Astrocyte (in vitro differentiated cells and primary cell): ENCODE measurements at regions not wholly inside any gene's neighbourhood (a gene's known extent, or its start where the extent isn't known, plus 50 kb on each side); places are given as distances from the start of the nearest gene placed in this dataset.

Experiments used
- DNase-seq: peaks from one replicate; pipeline ENCODE4 v3.0.0-alpha.2; 2010; ENCODE audit warnings: low read depth
- FAIRE-seq: peaks from 2 replicates; lab custom pipeline; 2011; peaks lifted over from hg19 to GRCh38; lab: Jason Lieb, UNC
- H2AFZ ChIP-seq: 2 replicates; pipeline ENCODE4 v1.6.0; 2012; ENCODE audit warnings: low read depth, low read length, inconsistent platforms
- H3K27ac ChIP-seq: 2 replicates; pipeline ENCODE4 v1.5.1; 2011; ENCODE audit warnings: low read depth, low read length, inconsistent platforms
- H3K27me3 ChIP-seq: 2 replicates; pipeline ENCODE4 v1.6.0; 2011; ENCODE audit warnings: low read length, inconsistent platforms; ENCODE audit not compliant: insufficient read depth
- H3K36me3 ChIP-seq: 2 replicates; pipeline ENCODE4 v1.5.1; 2011; ENCODE audit warnings: low read length, inconsistent platforms; ENCODE audit not compliant: insufficient read depth
- H3K4me1 ChIP-seq: 2 replicates; pipeline ENCODE4 v1.5.1; 2011; ENCODE audit warnings: low read length, inconsistent platforms; ENCODE audit not compliant: insufficient read depth
- H3K4me2 ChIP-seq: 2 replicates; pipeline ENCODE4 v1.6.0; 2012; ENCODE audit warnings: low read length, inconsistent platforms
- H3K4me3 ChIP-seq: 2 replicates; pipeline ENCODE4 v1.5.1; 2011; ENCODE audit warnings: low read depth, mild to moderate bottlenecking, low read length, inconsistent platforms; ENCODE audit not compliant: insufficient read depth
- H3K79me2 ChIP-seq: 2 replicates; pipeline ENCODE4 v1.6.0; 2012; ENCODE audit warnings: mild to moderate bottlenecking, low read length, inconsistent platforms; ENCODE audit not compliant: insufficient read depth
- H3K9ac ChIP-seq: 2 replicates; pipeline ENCODE4 v1.6.0; 2012; ENCODE audit warnings: mild to moderate bottlenecking, low read length, inconsistent platforms
- H3K9me3 ChIP-seq: 2 replicates; pipeline ENCODE4 v1.5.1; 2012; ENCODE audit warnings: low read depth, mild to moderate bottlenecking, low read length, inconsistent platforms; ENCODE audit not compliant: insufficient read depth
- H4K20me1 ChIP-seq: 2 replicates; pipeline ENCODE4 v1.6.0; 2012; ENCODE audit warnings: low read length, inconsistent platforms; ENCODE audit not compliant: insufficient read depth
- H3K27ac Mint-ChIP-seq: one replicate; pipeline ENCODE4 v1.8.0; 2021; ENCODE audit warnings: mild to moderate bottlenecking, mixed read lengths; ENCODE audit not compliant: unreplicated experiment
- H3K27me3 Mint-ChIP-seq: one replicate; pipeline ENCODE4 v1.8.0; 2021; ENCODE audit warnings: low read depth, mixed read lengths; ENCODE audit not compliant: unreplicated experiment
- H3K36me3 Mint-ChIP-seq: one replicate; pipeline ENCODE4 v1.8.0; 2021; ENCODE audit warnings: low read depth, mixed read lengths; ENCODE audit not compliant: unreplicated experiment
- H3K4me1 Mint-ChIP-seq: one replicate; pipeline ENCODE4 v1.8.0; 2021; ENCODE audit warnings: low read depth, mixed read lengths; ENCODE audit not compliant: unreplicated experiment
- H3K4me3 Mint-ChIP-seq: one replicate; pipeline ENCODE4 v1.8.0; 2021; ENCODE audit warnings: mild to moderate bottlenecking, moderate library complexity, mixed read lengths; ENCODE audit not compliant: unreplicated experiment
- H3K9me3 Mint-ChIP-seq: one replicate; pipeline ENCODE4 v1.8.0; 2021; ENCODE audit warnings: mild to moderate bottlenecking, mixed read lengths; ENCODE audit not compliant: unreplicated experiment
- EZH2 ChIP-seq: IDR thresholded peaks from 2 replicates; pipeline ENCODE4 v1.6.1; 2012; ENCODE audit warnings: mild to moderate bottlenecking, low read length, inconsistent platforms; ENCODE audit not compliant: insufficient read depth
- TF ChIP-seq, protein P1 (sequence below): IDR thresholded peaks from 2 replicates; pipeline ENCODE4 v1.5.1; 2011; ENCODE audit warnings: low read depth, mild to moderate bottlenecking, inconsistent platforms, low read length, moderate library complexity; ENCODE audit not compliant: insufficient read depth

DNA sequence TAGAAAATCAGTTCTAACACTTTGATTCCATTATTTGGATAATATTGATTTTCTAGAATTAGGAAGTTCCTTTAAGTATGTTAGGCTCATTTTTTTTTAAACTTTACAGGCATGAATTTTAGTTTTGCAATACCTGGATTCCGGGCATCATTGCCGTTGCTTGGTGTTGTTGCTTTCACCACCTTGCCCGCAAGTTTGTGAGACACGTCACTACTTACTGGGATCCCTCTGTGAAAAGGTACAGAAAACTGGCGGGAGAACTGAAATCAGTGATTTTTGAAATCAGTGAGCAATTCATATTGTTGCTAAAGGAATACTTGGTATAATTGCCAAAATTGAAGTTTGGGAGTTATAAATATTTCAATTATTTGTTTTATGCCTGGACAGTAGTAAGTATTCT, 232.3 kb upstream of the NPY start:
- no peaks in the 10 kb centered on the region for H3K36me3 ChIP-seq
- TF ChIP-seq, protein P1, sequence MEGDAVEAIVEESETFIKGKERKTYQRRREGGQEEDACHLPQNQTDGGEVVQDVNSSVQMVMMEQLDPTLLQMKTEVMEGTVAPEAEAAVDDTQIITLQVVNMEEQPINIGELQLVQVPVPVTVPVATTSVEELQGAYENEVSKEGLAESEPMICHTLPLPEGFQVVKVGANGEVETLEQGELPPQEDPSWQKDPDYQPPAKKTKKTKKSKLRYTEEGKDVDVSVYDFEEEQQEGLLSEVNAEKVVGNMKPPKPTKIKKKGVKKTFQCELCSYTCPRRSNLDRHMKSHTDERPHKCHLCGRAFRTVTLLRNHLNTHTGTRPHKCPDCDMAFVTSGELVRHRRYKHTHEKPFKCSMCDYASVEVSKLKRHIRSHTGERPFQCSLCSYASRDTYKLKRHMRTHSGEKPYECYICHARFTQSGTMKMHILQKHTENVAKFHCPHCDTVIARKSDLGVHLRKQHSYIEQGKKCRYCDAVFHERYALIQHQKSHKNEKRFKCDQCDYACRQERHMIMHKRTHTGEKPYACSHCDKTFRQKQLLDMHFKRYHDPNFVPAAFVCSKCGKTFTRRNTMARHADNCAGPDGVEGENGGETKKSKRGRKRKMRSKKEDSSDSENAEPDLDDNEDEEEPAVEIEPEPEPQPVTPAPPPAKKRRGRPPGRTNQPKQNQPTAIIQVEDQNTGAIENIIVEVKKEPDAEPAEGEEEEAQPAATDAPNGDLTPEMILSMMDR, result no peak
- no peak for TF ChIP-seq EZH2
- peaks cover 9% of the 10 kb centered on the region for H3K4me1 ChIP-seq
- H3K9ac ChIP-seq, result no peak overlapping the region
- Mint-ChIP-seq H3K4me3 (no peak overlapping the region), H3K27ac (no peak overlapping the region), H3K36me3 (no peaks in the 10 kb centered on the region), H3K4me1 (peaks cover 21% of the 10 kb centered on the region), H3K27me3 (no peaks in the 10 kb centered on the region), H3K9me3 (no peaks in the 10 kb centered on the region)
- DNase-seq, result no peak
- no peak for FAIRE-seq
- H3K27ac ChIP-seq, result no peak overlapping the region
- no peaks in the 10 kb centered on the region for H3K9me3 ChIP-seq
- H3K4me2 ChIP-seq, result no peak overlapping the region
- H4K20me1 ChIP-seq, result no peaks in the 10 kb centered on the region
- H3K79me2 ChIP-seq, result no peaks in the 10 kb centered on the region
- H3K4me3 ChIP-seq, result no peak overlapping the region
- no peak overlapping the region for H2AFZ ChIP-seq
- peaks cover 6% of the 10 kb centered on the region for H3K27me3 ChIP-seq

- no peak for FAIRE-seq
Measured at GRCh38 chr7:24052572-24053260, 231.3 kb upstream of the NPY start.

More at GRCh38 chr7:24052572-24053260, 231.3 kb upstream of the NPY start:
- Histone ChIP-seq H3K79me2 (no peaks in the 10 kb centered on the region), H3K27ac (no peak overlapping the region), H3K4me2 (peak overlapping the region; percentile 52), H3K36me3 (no peaks in the 10 kb centered on the region), H3K4me3 (no peak overlapping the region), H3K9me3 (no peaks in the 10 kb centered on the region), H2AFZ (no peak overlapping the region), H3K27me3 (peaks cover 6% of the 10 kb centered on the region), H3K4me1 (peaks cover 9% of the 10 kb centered on the region), H4K20me1 (no peaks in the 10 kb centered on the region), H3K9ac (no peak overlapping the region)
- peak; percentile 87 for DNase-seq
- Mint-ChIP-seq H3K9me3 (no peaks in the 10 kb centered on the region), H3K27me3 (peaks cover 3% of the 10 kb centered on the region), H3K27ac (peak overlapping the region; percentile 42), H3K36me3 (no peaks in the 10 kb centered on the region), H3K4me1 (peaks cover 21% of the 10 kb centered on the region), H3K4me3 (no peak overlapping the region)
- TF ChIP-seq EZH2, result no peak
- TF ChIP-seq, protein P1, result no peak
